ENCODE measurements at regions not wholly inside any gene's neighbourhood (a gene's known extent, or its start where the extent isn't known, plus 50 kb on each side); places are given as distances from the start of the nearest gene placed in this dataset.

DNA sequence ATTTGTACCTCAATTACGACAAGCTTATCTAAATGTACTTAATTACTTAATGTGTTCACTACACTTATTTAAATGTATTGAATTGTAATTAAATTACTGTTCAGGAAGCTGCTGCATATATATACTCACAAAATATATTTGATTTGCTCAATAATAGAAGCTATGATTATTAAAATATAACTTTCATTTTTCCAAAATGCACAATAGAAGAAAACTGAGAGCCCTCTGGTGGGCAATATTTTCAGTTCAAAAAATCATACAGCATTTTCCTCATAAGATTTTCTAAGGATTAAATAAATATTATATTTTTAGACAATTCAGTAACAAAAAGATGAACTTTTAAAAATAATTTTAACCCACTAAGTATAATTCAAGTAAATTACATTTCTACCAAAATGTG is 217.3 kb downstream of the DKK2 start:
- no peaks in the 10 kb centered on the region for H3K4me1 ChIP-seq (ENCODE audit: control insufficient read depth, insufficient read depth, low read length)
- Mint-ChIP-seq H3K27me3 (ENCODE audit: insufficient read depth) (no peaks in the 10 kb centered on the region), H3K27ac (no peak overlapping the region), H3K36me3 (ENCODE audit: low read depth) (no peaks in the 10 kb centered on the region), H3K4me1 (peaks cover 6% of the 10 kb centered on the region), H3K4me3 (no peak overlapping the region), H3K9me3 (peaks cover 10% of the 10 kb centered on the region)
- H3K36me3 ChIP-seq (ENCODE audit: control insufficient read depth, insufficient read depth, low read length) = no peaks in the 10 kb centered on the region
- TF ChIP-seq, protein P1, sequence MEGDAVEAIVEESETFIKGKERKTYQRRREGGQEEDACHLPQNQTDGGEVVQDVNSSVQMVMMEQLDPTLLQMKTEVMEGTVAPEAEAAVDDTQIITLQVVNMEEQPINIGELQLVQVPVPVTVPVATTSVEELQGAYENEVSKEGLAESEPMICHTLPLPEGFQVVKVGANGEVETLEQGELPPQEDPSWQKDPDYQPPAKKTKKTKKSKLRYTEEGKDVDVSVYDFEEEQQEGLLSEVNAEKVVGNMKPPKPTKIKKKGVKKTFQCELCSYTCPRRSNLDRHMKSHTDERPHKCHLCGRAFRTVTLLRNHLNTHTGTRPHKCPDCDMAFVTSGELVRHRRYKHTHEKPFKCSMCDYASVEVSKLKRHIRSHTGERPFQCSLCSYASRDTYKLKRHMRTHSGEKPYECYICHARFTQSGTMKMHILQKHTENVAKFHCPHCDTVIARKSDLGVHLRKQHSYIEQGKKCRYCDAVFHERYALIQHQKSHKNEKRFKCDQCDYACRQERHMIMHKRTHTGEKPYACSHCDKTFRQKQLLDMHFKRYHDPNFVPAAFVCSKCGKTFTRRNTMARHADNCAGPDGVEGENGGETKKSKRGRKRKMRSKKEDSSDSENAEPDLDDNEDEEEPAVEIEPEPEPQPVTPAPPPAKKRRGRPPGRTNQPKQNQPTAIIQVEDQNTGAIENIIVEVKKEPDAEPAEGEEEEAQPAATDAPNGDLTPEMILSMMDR (conservative IDR thresholded peaks at IDR 0.05) = peak; percentile 25
- no peak for DNase-seq
- no CpG with 5 or more reads among the region's 1 CpG for WGBS, 2 experiments (ENCODE audit: insufficient coverage in 1 of 2, insufficient read length in 1 of 2)
- H3K27me3 ChIP-seq (ENCODE audit: control insufficient read depth, insufficient read depth, low read length, poor library complexity, severe bottlenecking) = no peaks in the 10 kb centered on the region
- no peak overlapping the region for H3K27ac ChIP-seq (ENCODE audit: low read depth, low read length)
- H3K9me3 ChIP-seq (ENCODE audit: control insufficient read depth, low read length) = peaks cover 19% of the 10 kb centered on the region
- H3K4me3 ChIP-seq (ENCODE audit: low read length) = no peak overlapping the region
- no peak overlapping the region for H3K9ac ChIP-seq (ENCODE audit: extremely low read depth, low read length, poor library complexity, severe bottlenecking)

DNA sequence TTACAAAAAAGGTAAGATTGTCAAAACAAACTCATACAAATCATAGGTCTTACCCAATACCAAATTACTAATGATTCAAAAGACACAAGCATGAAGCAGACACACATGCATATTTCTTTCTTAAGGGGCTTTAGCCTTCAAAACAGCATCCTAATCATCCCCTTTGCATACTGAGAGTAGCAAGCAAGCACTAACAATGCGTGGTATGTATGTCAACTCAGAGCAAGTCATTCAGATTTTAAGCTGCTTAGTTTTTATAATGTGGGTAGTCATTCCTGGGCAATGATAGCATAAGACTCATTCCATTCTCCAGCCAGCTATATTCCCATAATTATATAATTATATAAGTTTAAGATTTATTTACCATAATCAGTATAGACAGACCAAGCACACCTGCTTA is 219.6 kb downstream of the DKK2 start:
- TF ChIP-seq, protein P1 (conservative IDR thresholded peaks at IDR 0.05) = no peak
- WGBS, 2 experiments (ENCODE audit: insufficient coverage in 1 of 2, insufficient read length in 1 of 2) = 71% methylated on average over 1 of the region's 1 CpG; no CpG with 5 or more reads in 1 of the 2 experiments
- no peak overlapping the region for H3K27ac ChIP-seq (ENCODE audit: low read depth, low read length)
- Mint-ChIP-seq H3K4me3 (no peak overlapping the region), H3K9me3 (no peaks in the 10 kb centered on the region), H3K27me3 (ENCODE audit: insufficient read depth) (no peaks in the 10 kb centered on the region), H3K36me3 (ENCODE audit: low read depth) (no peaks in the 10 kb centered on the region), H3K27ac (no peak overlapping the region), H3K4me1 (peaks cover 9% of the 10 kb centered on the region)
- no peak overlapping the region for H3K9ac ChIP-seq (ENCODE audit: extremely low read depth, low read length, poor library complexity, severe bottlenecking)
- no peaks in the 10 kb centered on the region for H3K27me3 ChIP-seq (ENCODE audit: control insufficient read depth, insufficient read depth, low read length, poor library complexity, severe bottlenecking)
- no peaks in the 10 kb centered on the region for H3K4me1 ChIP-seq (ENCODE audit: control insufficient read depth, insufficient read depth, low read length)
- DNase-seq = no peak
- H3K36me3 ChIP-seq (ENCODE audit: control insufficient read depth, insufficient read depth, low read length) = no peaks in the 10 kb centered on the region
- H3K4me3 ChIP-seq (ENCODE audit: low read length) = no peak overlapping the region
- peaks cover 7% of the 10 kb centered on the region for H3K9me3 ChIP-seq (ENCODE audit: control insufficient read depth, low read length)

DNA sequence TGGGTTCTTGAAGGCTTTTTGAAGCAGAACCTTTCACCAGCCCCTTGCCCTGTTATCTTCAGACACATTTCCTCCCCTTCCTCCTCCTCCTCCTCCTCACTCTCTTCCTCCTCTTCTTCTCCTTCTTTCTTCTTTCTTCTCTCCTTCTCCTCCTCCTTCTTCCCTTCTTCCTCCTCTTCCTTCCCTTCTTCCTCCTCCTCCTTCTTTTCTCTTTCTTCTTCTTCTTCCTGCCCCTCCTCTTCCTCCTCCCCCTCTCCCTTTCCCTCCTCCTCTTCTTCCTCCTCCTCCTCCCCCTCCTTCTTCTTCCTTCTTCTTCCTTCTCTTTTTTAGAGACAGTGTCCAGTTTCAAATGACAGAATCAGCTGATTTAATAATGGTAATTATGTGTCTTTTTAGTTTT is 226.0 kb downstream of the DKK2 start:
- Mint-ChIP-seq H3K4me1 (peaks cover 5% of the 10 kb centered on the region), H3K27me3 (ENCODE audit: insufficient read depth) (no peaks in the 10 kb centered on the region), H3K27ac (no peak overlapping the region), H3K9me3 (peaks cover 1% of the 10 kb centered on the region), H3K36me3 (ENCODE audit: low read depth) (no peaks in the 10 kb centered on the region), H3K4me3 (no peak overlapping the region)
- peaks cover 10% of the 10 kb centered on the region for H3K9me3 ChIP-seq (ENCODE audit: control insufficient read depth, low read length)
- no peak overlapping the region for H3K27ac ChIP-seq (ENCODE audit: low read depth, low read length)
- H3K4me1 ChIP-seq (ENCODE audit: control insufficient read depth, insufficient read depth, low read length) = no peaks in the 10 kb centered on the region
- H3K4me3 ChIP-seq (ENCODE audit: low read length) = no peak overlapping the region
- no peak for DNase-seq
- H3K9ac ChIP-seq (ENCODE audit: extremely low read depth, low read length, poor library complexity, severe bottlenecking) = no peak overlapping the region
- TF ChIP-seq, protein P1 (conservative IDR thresholded peaks at IDR 0.05) = no peak
- no peaks in the 10 kb centered on the region for H3K27me3 ChIP-seq (ENCODE audit: control insufficient read depth, insufficient read depth, low read length, poor library complexity, severe bottlenecking)
- H3K36me3 ChIP-seq (ENCODE audit: control insufficient read depth, insufficient read depth, low read length) = no peaks in the 10 kb centered on the region

Measured in endodermal cell (in vitro differentiated cells).